K562 (cell line): ENCODE measurements at regions not wholly inside any gene's neighbourhood (a gene's known extent, or its start where the extent isn't known, plus 50 kb on each side); places are given as distances from the start of the nearest gene placed in this dataset.
A peak's percentile ranks its signal among the peaks of the same experiment; 100 is the strongest.

Experiments used
- ATAC-seq: fragments of 200-7000 bp; cut with Tn5 transposase; 3 replicates; pipeline ENCODE4 v1.9.1; 2020; ENCODE audit warnings: moderate library complexity
- BruUV-seq: library from RNA; stranded (reverse); fragments of 400-500 nt; replicated peaks from 2 replicates; lab custom pipeline; 2021; lab: Mats Ljungman, UMichigan
- CTCF ChIA-PET: fragments of 300-600 bp; formaldehyde crosslinking; extraction: SDS; loops from one replicate; lab custom pipeline; 2021; ENCODE audit warnings: low intra/inter-chr PET ratio; lab: Yijun Ruan, JAX
- POLR2A ChIA-PET: fragments of 300-600, 350-650 bp; sonication (Branson Sonifier 250); formaldehyde crosslinking; extraction: SDS; loops from one replicate; lab custom pipeline; 2021; ENCODE audit warnings: antibody characterized with exemption, inconsistent platforms; lab: Yijun Ruan, JAX
- DNase-seq, 4 experiments: peaks; one replicate each; pipeline versions ENCODE4 v3.0.0 to v3.0.0-alpha.2; 2011 to 2018; ENCODE audit warnings: low spot score in 3 of 4, mixed read lengths in 3 of 4; ENCODE audit errors: extremely low read depth in 1 of 4
- FAIRE-seq: peaks from 2 replicates; lab custom pipeline; 2011; peaks lifted over from hg19 to GRCh38; lab: Jason Lieb, UNC
- H2AFZ ChIP-seq: 2 replicates; pipeline ENCODE4 v1.6.0; 2011; ENCODE audit warnings: low read depth, low read length, control low read depth, inconsistent platforms
- H3K27ac ChIP-seq: fragments of 200-600 bp; 3 replicates; pipeline ENCODE4 v1.8.0; 2011; ENCODE audit warnings: low read depth, mild to moderate bottlenecking, control low read depth, inconsistent platforms, low read length, moderate library complexity, mixed read lengths; ENCODE audit errors: extremely low read depth
- H3K27me3 ChIP-seq, 2 experiments: fragments of 300-600 bp in 1 of 2; 2 replicates in 1 of 2; 3 replicates in 1 of 2; pipeline versions ENCODE4 v1.6.0 to v1.8.0; 2011; ENCODE audit warnings: inconsistent platforms in 2 of 2, low read length in 2 of 2, mild to moderate bottlenecking in 1 of 2, mixed read lengths in 1 of 2, moderate library complexity in 1 of 2; ENCODE audit not compliant: control insufficient read depth in 2 of 2, insufficient read depth in 2 of 2
- H3K36me3 ChIP-seq: fragments of 300-600 bp; 3 replicates; pipeline ENCODE4 v1.8.0; 2011; ENCODE audit warnings: mild to moderate bottlenecking, low read length, inconsistent platforms; ENCODE audit not compliant: control insufficient read depth, insufficient read depth
- H3K4me1 ChIP-seq, 2 experiments: fragments of 200-600 bp in 1 of 2; replicated peaks in 1 of 2; 2 replicates in 1 of 2; 3 replicates in 1 of 2; pipeline versions ENCODE4 v1.5.1 to v1.8.0; 2011; ENCODE audit warnings: inconsistent platforms in 2 of 2, low read length in 2 of 2, mild to moderate bottlenecking in 1 of 2, mixed read lengths in 1 of 2, moderate library complexity in 1 of 2; ENCODE audit not compliant: control insufficient read depth in 2 of 2, insufficient read depth in 2 of 2
- H3K4me2 ChIP-seq: 2 replicates; pipeline ENCODE4 v1.6.1; 2011; ENCODE audit warnings: low read length, control low read depth, inconsistent platforms, mixed read lengths; ENCODE audit not compliant: insufficient read depth
- H3K4me3 ChIP-seq: fragments of 200-600 bp; sonication (generic), shearing (Covaris generic); 2 replicates; pipeline ENCODE4 v1.5.1; 2016; ENCODE audit warnings: control low read depth, inconsistent platforms
- H3K79me2 ChIP-seq: fragments of 200-600 bp; 3 replicates; pipeline ENCODE4 v1.8.0; 2011; ENCODE audit warnings: low read length, inconsistent platforms; ENCODE audit not compliant: control insufficient read depth, insufficient read depth
- H3K9ac ChIP-seq, 2 experiments: 2 replicates each; pipeline versions ENCODE4 v1.6.0 to v1.6.1; 2011; ENCODE audit warnings: low read depth in 2 of 2, low read length in 2 of 2, control low read depth in 1 of 2, inconsistent platforms in 1 of 2, mild to moderate bottlenecking in 1 of 2, mixed read lengths in 1 of 2; ENCODE audit not compliant: insufficient read depth in 1 of 2
- H3K9me1 ChIP-seq: one replicate; pipeline ENCODE4 v1.6.0; 2011; ENCODE audit warnings: inconsistent platforms, mild to moderate bottlenecking, low read length, moderate library complexity; ENCODE audit not compliant: control insufficient read depth, insufficient read depth
- H3K9me3 ChIP-seq: replicated peaks from 2 replicates; pipeline ENCODE4 v1.5.1; 2011; ENCODE audit warnings: low read depth, low read length, inconsistent platforms; ENCODE audit not compliant: control insufficient read depth, insufficient read depth
- H4K20me1 ChIP-seq: replicated peaks from 2 replicates; pipeline ENCODE4 v1.6.1; 2011; ENCODE audit warnings: low read length, inconsistent platforms, mixed read lengths; ENCODE audit not compliant: control insufficient read depth, insufficient read depth
- ATF3 ChIP-seq, 2 experiments: fragments of 450-650 bp in 1 of 2; sonication (generic) in 1 of 2; formaldehyde crosslinking in 1 of 2; IDR thresholded peaks in 1 of 2; conservative IDR thresholded peaks in 1 of 2; 2 replicates each; pipeline versions ENCODE4 v1.6.1 to v1.8.1; 2016 to 2023; ENCODE audit warnings: mild to moderate bottlenecking in 2 of 2, moderate library complexity in 2 of 2, inconsistent platforms in 1 of 2, missing genetic modification reagents in 1 of 2
- RBM25 ChIP-seq: fragments of 200-400 bp; formaldehyde crosslinking; IDR thresholded peaks from 2 replicates; pipeline ENCODE4 v1.6.1; 2018; ENCODE audit warnings: low read length, low read depth, moderate library complexity; ENCODE audit not compliant: severe bottlenecking
- RBM34 ChIP-seq: fragments of 200-400 bp; formaldehyde crosslinking; IDR thresholded peaks from 2 replicates; pipeline ENCODE4 v1.6.1; 2018; ENCODE audit warnings: low read length, borderline replicate concordance; ENCODE audit not compliant: insufficient read depth
- RUNX1 ChIP-seq: sonication (generic); IDR thresholded peaks from 2 replicates; pipeline ENCODE4 v1.6.1; 2016; ENCODE audit warnings: antibody characterized with exemption, low read depth
- XRCC5 ChIP-seq: fragments of 200-400 bp; formaldehyde crosslinking; IDR thresholded peaks from 2 replicates; pipeline ENCODE4 v1.6.1; 2017; ENCODE audit warnings: low read depth, mild to moderate bottlenecking, low read length
- ZNF354B ChIP-seq: fragments of 250-450 bp; sonication (Bioruptor Pico); IDR thresholded peaks from 2 replicates; pipeline ENCODE4 v1.4.0; 2020
- ZNF407 ChIP-seq: fragments of 450-650 bp; IDR thresholded peaks from 2 replicates; pipeline ENCODE4 v1.6.1; 2016; ENCODE audit warnings: low read depth
- WGBS: fragments of 100-300 bp; shearing (Covaris generic); methylation state at CpG from one replicate; pipeline ENCODE4 v1.1.6; 2016; ENCODE audit warnings: low coverage, mixed read lengths; ENCODE audit not compliant: insufficient coverage; ENCODE audit errors: missing lambda C conversion rate; 5-methylcytosine and 5-hydroxymethylcytosine counted together
- in situ Hi-C: fragments of 300-500 bp; cut with MboI; formaldehyde crosslinking; loops from 4 replicates; pipeline ENCODE4 v1.15.0; 2018; ENCODE audit warnings: inconsistent platforms, mixed read lengths
- intact Hi-C: fragments of 100-400 bp; cut with micrococcal nuclease; formaldehyde crosslinking; loops from 2 replicates; pipeline ENCODE4 v1.14.2; 2022

GRCh38 chr21:24225431-24225830 is 1381.8 kb downstream of the MRPL39 start (continued):
- TF ChIP-seq RUNX1 (no peak), ATF3 (IDR thresholded peaks at IDR 0.05) (peak; percentile 35; the same call in 1 of the 2 replicates), ATF3 (CRISPR knock-in tag; conservative IDR thresholded peaks at IDR 0.05) (no peak)
- TF ChIP-seq, all 486 proteins: peak for 3

DNA sequence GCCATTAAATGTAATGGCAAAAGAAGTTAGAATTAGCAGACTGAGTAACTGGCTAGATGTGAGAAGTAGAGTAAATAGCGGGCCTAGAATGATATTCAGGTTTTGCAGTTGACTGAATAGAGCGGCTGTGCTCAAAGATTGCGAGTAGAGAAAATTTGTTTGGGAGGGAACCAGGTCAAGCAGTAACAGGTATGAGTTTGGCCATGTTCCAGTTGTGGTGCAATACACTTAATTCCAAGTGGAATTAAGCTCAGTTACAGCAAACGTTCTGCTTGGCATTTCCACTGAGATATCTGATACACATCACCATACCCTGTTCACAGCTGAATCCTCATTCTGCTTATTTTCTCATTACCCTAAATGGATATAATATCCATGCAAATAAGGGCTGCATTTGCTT is 1382.9 kb downstream of the MRPL39 start:
- Histone ChIP-seq H3K79me2 (no peaks in the 10 kb centered on the region), H3K9me1 (no peaks in the 10 kb centered on the region), H3K9me3 (no peaks in the 10 kb centered on the region), H3K36me3 (no peaks in the 10 kb centered on the region), H3K4me1 (no peaks in the 10 kb centered on the region), H2AFZ (no peak overlapping the region), H3K9ac (no peak overlapping the region), H4K20me1 (no peaks in the 10 kb centered on the region), H3K27me3 (no peaks in the 10 kb centered on the region), H3K4me2 (no peak overlapping the region), H3K27ac (no peak overlapping the region), H3K4me3 (no peak overlapping the region)
- in situ Hi-C loops, result no loop called here
- ChIA-PET POLR2A (no interaction called here), CTCF (no interaction called here)
- FAIRE-seq (no peak), DNase-seq (no peak), ATAC-seq (no peak)
- WGBS, result 5% methylated on average over 4 of the region's 4 CpGs
- BruUV-seq, result no TSS peak
- TF ChIP-seq ZNF354B (CRISPR knock-in tag) (no peak), RBM34 (no peak), ZNF407 (no peak), XRCC5 (no peak), RBM25 (no peak)
- intact Hi-C loops, result no loop called here
